Liver (tissue), 8 donors: ENCODE measurements at regions not wholly inside any gene's neighbourhood (a gene's known extent, or its start where the extent isn't known, plus 50 kb on each side); places are given as distances from the start of the nearest gene placed in this dataset.

Experiments
- DNase-seq: peaks from one replicate; pipeline ENCODE4 v3.0.0-alpha.2; 2017; ENCODE audit warnings: low spot score
- H3K27ac ChIP-seq, 2 donors: one replicate each; pipeline ENCODE4 v1.7.0; 2013; ENCODE audit warnings: inconsistent platforms in 2 of 2, low read length in 2 of 2, control low read depth in 1 of 2, low read depth in 1 of 2, mild to moderate bottlenecking in 1 of 2
- H3K27me3 ChIP-seq, 4 donors: one replicate each; pipeline versions ENCODE4 v1.6.1 to v1.7.0; 2013; ENCODE audit warnings: low read length in 3 of 4, inconsistent platforms in 1 of 4, mild to moderate bottlenecking in 1 of 4, moderate library complexity in 1 of 4; ENCODE audit not compliant: control insufficient read depth in 4 of 4, insufficient read depth in 4 of 4
- H3K36me3 ChIP-seq, 4 donors: one replicate each; pipeline versions ENCODE4 v1.6.1 to v1.7.0; 2013; ENCODE audit warnings: low read length in 3 of 4, mild to moderate bottlenecking in 3 of 4, low read depth in 1 of 4, moderate library complexity in 1 of 4; ENCODE audit not compliant: control insufficient read depth in 4 of 4, insufficient read depth in 3 of 4
- H3K4me1 ChIP-seq, 4 donors: one replicate each; pipeline versions ENCODE4 v1.6.1 to v1.7.0; 2013; ENCODE audit warnings: low read length in 3 of 4, mild to moderate bottlenecking in 3 of 4, moderate library complexity in 1 of 4; ENCODE audit not compliant: control insufficient read depth in 4 of 4, insufficient read depth in 4 of 4
- H3K4me3 ChIP-seq, 3 donors: one replicate each; pipeline versions ENCODE4 v1.6.1 to v1.7.0; 2013; ENCODE audit warnings: low read length in 3 of 3, control low read depth in 1 of 3, low read depth in 1 of 3, mild to moderate bottlenecking in 1 of 3
- H3K9ac ChIP-seq, 2 donors: one replicate each; pipeline ENCODE4 v1.7.0; 2013; ENCODE audit warnings: low read length in 2 of 2, mild to moderate bottlenecking in 2 of 2, moderate library complexity in 2 of 2, control low read depth in 1 of 2, low read depth in 1 of 2
- H3K9me3 ChIP-seq, 4 donors: one replicate each; pipeline versions ENCODE4 v1.6.1 to v1.7.0; 2013; ENCODE audit warnings: low read length in 3 of 4; ENCODE audit not compliant: control insufficient read depth in 4 of 4
- ATF3 ChIP-seq: IDR thresholded peaks from 2 replicates; pipeline ENCODE4 v1.6.1; 2016; ENCODE audit warnings: antibody characterized with exemption
- CTCF ChIP-seq: fragments of 150-350 bp; IDR thresholded peaks from 2 replicates; pipeline ENCODE4 v1.5.1; 2017; ENCODE audit warnings: improper control_type of control experiment, low read depth, low read length; ENCODE audit not compliant: missing input control
- EGR1 ChIP-seq, 2 donors: IDR thresholded peaks; 2 replicates each; pipeline ENCODE4 v1.6.1; 2016 to 2018; ENCODE audit warnings: antibody characterized with exemption in 2 of 2, low read depth in 2 of 2
- FOXA1 ChIP-seq: IDR thresholded peaks from 2 replicates; pipeline ENCODE4 v1.6.1; 2016; ENCODE audit warnings: antibody characterized with exemption
- FOXA2 ChIP-seq: IDR thresholded peaks from 2 replicates; pipeline ENCODE4 v1.6.1; 2016; ENCODE audit warnings: antibody characterized with exemption
- GABPA ChIP-seq, 2 donors: IDR thresholded peaks in 1 of 2; conservative IDR thresholded peaks in 1 of 2; 2 replicates each; pipeline ENCODE4 v1.6.1; 2016; ENCODE audit warnings: antibody characterized with exemption in 2 of 2, mild to moderate bottlenecking in 1 of 2, moderate library complexity in 1 of 2
- HNF4A ChIP-seq, 2 donors: conservative IDR thresholded peaks; 2 replicates each; pipeline ENCODE4 v1.6.1; 2016; ENCODE audit warnings: antibody characterized with exemption in 2 of 2, mild to moderate bottlenecking in 2 of 2
- HNF4G ChIP-seq: IDR thresholded peaks from 2 replicates; pipeline ENCODE4 v1.6.1; 2016; ENCODE audit warnings: antibody characterized with exemption
- JUND ChIP-seq, 2 donors: IDR thresholded peaks; 2 replicates each; pipeline ENCODE4 v1.6.1; 2016; ENCODE audit warnings: antibody characterized with exemption in 2 of 2
- MAX ChIP-seq: IDR thresholded peaks from 2 replicates; pipeline ENCODE4 v1.6.1; 2016; ENCODE audit warnings: antibody characterized with exemption
- NR2F2 ChIP-seq: IDR thresholded peaks from 2 replicates; pipeline ENCODE4 v1.6.1; 2016; ENCODE audit warnings: antibody characterized with exemption
- RAD21 ChIP-seq, 2 donors: IDR thresholded peaks; 2 replicates each; pipeline ENCODE4 v1.6.1; 2016; ENCODE audit warnings: antibody characterized with exemption in 2 of 2, mild to moderate bottlenecking in 2 of 2
- REST ChIP-seq: IDR thresholded peaks from 2 replicates; pipeline ENCODE4 v1.6.1; 2016; ENCODE audit warnings: antibody characterized with exemption, mild to moderate bottlenecking
- RXRA ChIP-seq, 2 donors: IDR thresholded peaks; 2 replicates each; pipeline ENCODE4 v1.6.1; 2017 to 2018; ENCODE audit warnings: antibody characterized with exemption in 2 of 2, mild to moderate bottlenecking in 1 of 2
- SP1 ChIP-seq: IDR thresholded peaks from 2 replicates; pipeline ENCODE4 v1.6.1; 2018; ENCODE audit warnings: antibody characterized with exemption, mild to moderate bottlenecking
- TAF1 ChIP-seq: conservative IDR thresholded peaks from 2 replicates; pipeline ENCODE4 v1.6.1; 2016; ENCODE audit warnings: antibody characterized with exemption, mild to moderate bottlenecking
- YY1 ChIP-seq: IDR thresholded peaks from 2 replicates; pipeline ENCODE4 v1.6.1; 2016; ENCODE audit warnings: antibody characterized with exemption, mild to moderate bottlenecking
- ZBTB33 ChIP-seq: IDR thresholded peaks from 2 replicates; pipeline ENCODE4 v1.6.1; 2016; ENCODE audit warnings: antibody characterized with exemption
- WGBS: extraction: QIAGEN DNeasy Blood & Tissue Kit; methylation state at CpG from one replicate; pipeline ENCODE4 v1.1.7; 2013; 5-methylcytosine and 5-hydroxymethylcytosine counted together
- donor health status: healthy.
- donor health status: healthy.
- donor health status: healthy.
- donor health status: healthy.
- donor health status: healthy.

GRCh38 chr18:30544141-30544540 lies 498.4 kb downstream of the DSC3 start:
- H3K4me1 ChIP-seq, result no peaks in the 10 kb centered on the region
- no peaks in the 10 kb centered on the region for H3K9me3 ChIP-seq
- no peaks in the 10 kb centered on the region for H3K36me3 ChIP-seq
- no peaks in the 10 kb centered on the region for H3K27me3 ChIP-seq
- no peak overlapping the region for H3K27ac ChIP-seq
- TF ChIP-seq NR2F2, result no peak
- no peak for TF ChIP-seq ATF3
- no peak for TF ChIP-seq GABPA (IDR thresholded peaks at IDR 0.05 in 1 of 2, conservative IDR thresholded peaks at IDR 0.05 in 1 of 2)
- TF ChIP-seq SP1, result no peak
- no peak for TF ChIP-seq REST
- no peak for TF ChIP-seq YY1
- TF ChIP-seq MAX, result no peak
- TF ChIP-seq EGR1 (IDR thresholded peaks at IDR 0.05; ENCODE audit: low read depth in 2 of 2), result no peak
- TF ChIP-seq ZBTB33, result no peak
- TF ChIP-seq FOXA1, result no peak
- 76% methylated on average over 2 of the region's 2 CpGs for WGBS
- no peak for DNase-seq
- H3K4me3 ChIP-seq, result no peak overlapping the region
- H3K9ac ChIP-seq, result no peak overlapping the region

GRCh38 chr18:30533716-30534115 lies 508.8 kb downstream of the DSC3 start:
- WGBS, result 72% methylated on average over 1 of the region's 1 CpG
- Histone ChIP-seq H3K9ac (no peak overlapping the region), H3K27me3 (peaks cover 0 to 2% (median 0%) of the 10 kb centered on the region in 4 donors), H3K36me3 (no peaks in the 10 kb centered on the region), H3K4me1 (no peaks in the 10 kb centered on the region), H3K4me3 (no peak overlapping the region), H3K27ac (no peak overlapping the region), H3K9me3 (no peaks in the 10 kb centered on the region)
- DNase-seq, result no peak
- TF ChIP-seq YY1, result no peak
- no peak for TF ChIP-seq FOXA2
- TF ChIP-seq HNF4G, result no peak
- TF ChIP-seq EGR1 (IDR thresholded peaks at IDR 0.05; ENCODE audit: low read depth in 2 of 2), result no peak
- TF ChIP-seq RXRA (IDR thresholded peaks at IDR 0.05), result no peak
- TF ChIP-seq FOXA1, result no peak
- TF ChIP-seq JUND (IDR thresholded peaks at IDR 0.05), result no peak
- TF ChIP-seq CTCF, result no peak
- TF ChIP-seq REST, result no peak
- TF ChIP-seq MAX, result no peak
- no peak for TF ChIP-seq ATF3
- no peak for TF ChIP-seq GABPA (IDR thresholded peaks at IDR 0.05 in 1 of 2, conservative IDR thresholded peaks at IDR 0.05 in 1 of 2)
- TF ChIP-seq ZBTB33, result no peak
- TF ChIP-seq RAD21 (IDR thresholded peaks at IDR 0.05), result no peak
- TF ChIP-seq SP1, result no peak
- no peak for TF ChIP-seq TAF1
- no peak for TF ChIP-seq HNF4A (conservative IDR thresholded peaks at IDR 0.05)
